ENCODE measurements at regions not wholly inside any gene's neighbourhood (a gene's known extent, or its start where the extent isn't known, plus 50 kb on each side); places are given as distances from the start of the nearest gene placed in this dataset.
"Not testable (repeated sequence)": the region's sequence is repeated elsewhere in the genome, so short reads cannot be mapped to it uniquely, and the experiment has no call there.

- no peak overlapping the region for H3K18ac ChIP-seq (ENCODE audit: insufficient read length, low read depth, low read length)
- H3K4me1 ChIP-seq (ENCODE audit: insufficient read depth, low read length), result no peaks in the 10 kb centered on the region
- Mint-ChIP-seq H3K36me3 (ENCODE audit: insufficient read depth in 1 of 3, low read depth in 3 of 3) (no peaks in the 10 kb centered on the region), H3K27ac (no peak overlapping the region), H3K27me3 (ENCODE audit: low read depth) (no peaks in the 10 kb centered on the region), H3K4me3 (no peak overlapping the region), H3K9me3 (no peaks in the 10 kb centered on the region; a peak in 1 of 5 replicates), H3K4me1 (no peaks in the 10 kb centered on the region)
- no peaks in the 10 kb centered on the region for H3K79me2 ChIP-seq (ENCODE audit: insufficient read depth, low read length)
- no peak overlapping the region for H3K27ac ChIP-seq (ENCODE audit: insufficient read length, low read depth, low read length)
- no peak overlapping the region for H2BK120ac ChIP-seq (ENCODE audit: low read depth, low read length, poor library complexity, severe bottlenecking)
- H2BK15ac ChIP-seq (ENCODE audit: low read depth, low read length), result no peak overlapping the region
- H3K9ac ChIP-seq (ENCODE audit: extremely low read depth, insufficient read length, low read length), result no peak overlapping the region
- H3K56ac ChIP-seq (ENCODE audit: insufficient read length, low read depth, low read length), result no peak overlapping the region
- H4K91ac ChIP-seq (ENCODE audit: insufficient read length, low read depth, low read length), result no peak overlapping the region
- no peak overlapping the region for H4K8ac ChIP-seq (replicated peaks; ENCODE audit: insufficient read length, low read depth, low read length)
- H3T11ph ChIP-seq (ENCODE audit: low read length), result no peak overlapping the region
- no peak for TF ChIP-seq CTCF (conservative IDR thresholded peaks at IDR 0.05)
- no peak overlapping the region for H2BK20ac ChIP-seq (ENCODE audit: low read depth, low read length, poor library complexity, severe bottlenecking)
- no peak for DNase-seq
- H3K14ac ChIP-seq (ENCODE audit: insufficient read depth, low read length), result no peak overlapping the region
- H4K20me1 ChIP-seq (ENCODE audit: control insufficient read depth, insufficient read depth, insufficient read length), result no peaks in the 10 kb centered on the region
- H3K9me3 ChIP-seq (ENCODE audit: control insufficient read depth, low read depth, low read length), result no peaks in the 10 kb centered on the region
- no peak overlapping the region for H3K23ac ChIP-seq (ENCODE audit: insufficient read length, low read depth, low read length)
- H2AFZ ChIP-seq (ENCODE audit: low read length), result no peak overlapping the region
- H3K23me2 ChIP-seq (ENCODE audit: insufficient read length, low read depth, low read length, poor library complexity, severe bottlenecking), result no peaks in the 10 kb centered on the region
- WGBS (ENCODE audit: extremely low coverage, insufficient read length, low lambda C conversion rate), result no CpG with 5 or more reads among the region's 5 CpGs
- H4K5ac ChIP-seq (ENCODE audit: insufficient read length, low read depth, low read length), result no peak overlapping the region
- no peaks in the 10 kb centered on the region for H3K27me3 ChIP-seq (ENCODE audit: insufficient read depth, low read length)
- no peaks in the 10 kb centered on the region for H3K79me1 ChIP-seq (ENCODE audit: insufficient read depth, low read depth, low read length, poor library complexity, severe bottlenecking)
- H3K4ac ChIP-seq (ENCODE audit: low read depth, low read length), result no peak overlapping the region
- no peak overlapping the region for H2BK5ac ChIP-seq (ENCODE audit: insufficient read length, low read length)
- no peak overlapping the region for H2BK12ac ChIP-seq (ENCODE audit: insufficient read length, low read depth, low read length)
- H3K4me2 ChIP-seq (ENCODE audit: insufficient read depth, insufficient read length, low read length), result no peak overlapping the region
- H2AK5ac ChIP-seq (ENCODE audit: insufficient read length, low read length), result no peak overlapping the region
These were observed 367.7 kb downstream of the CGGBP1 start for GRCh38 chr3:87691109-87691508.

- not testable (repeated sequence) for H3K23ac ChIP-seq (ENCODE audit: insufficient read length, low read depth, low read length); H3K27me3 Mint-ChIP-seq (ENCODE audit: low read depth); H3K23me2 ChIP-seq (ENCODE audit: insufficient read length, low read depth, low read length, poor library complexity, severe bottlenecking); H4K5ac ChIP-seq (ENCODE audit: insufficient read length, low read depth, low read length); H3K56ac ChIP-seq (ENCODE audit: insufficient read length, low read depth, low read length); H2BK120ac ChIP-seq (ENCODE audit: low read depth, low read length, poor library complexity, severe bottlenecking); H3K4me1 ChIP-seq (ENCODE audit: insufficient read depth, low read length); H4K8ac ChIP-seq (replicated peaks; ENCODE audit: insufficient read length, low read depth, low read length); H2BK20ac ChIP-seq (ENCODE audit: low read depth, low read length, poor library complexity, severe bottlenecking); H3K4me1 Mint-ChIP-seq; H3K27ac ChIP-seq (ENCODE audit: insufficient read length, low read depth, low read length); H2BK15ac ChIP-seq (ENCODE audit: low read depth, low read length); H3K9ac ChIP-seq (ENCODE audit: extremely low read depth, insufficient read length, low read length); H3K36me3 Mint-ChIP-seq (ENCODE audit: insufficient read depth in 1 of 3, low read depth in 3 of 3); DNase-seq; H2AFZ ChIP-seq (ENCODE audit: low read length); H3K18ac ChIP-seq (ENCODE audit: insufficient read length, low read depth, low read length); H3K9me3 Mint-ChIP-seq; H4K91ac ChIP-seq (ENCODE audit: insufficient read length, low read depth, low read length); H3K4me3 Mint-ChIP-seq; H4K20me1 ChIP-seq (ENCODE audit: control insufficient read depth, insufficient read depth, insufficient read length); H3K14ac ChIP-seq (ENCODE audit: insufficient read depth, low read length); H3K9me3 ChIP-seq (ENCODE audit: control insufficient read depth, low read depth, low read length); H2BK5ac ChIP-seq (ENCODE audit: insufficient read length, low read length); H3K79me2 ChIP-seq (ENCODE audit: insufficient read depth, low read length); H2BK12ac ChIP-seq (ENCODE audit: insufficient read length, low read depth, low read length); H3K27me3 ChIP-seq (ENCODE audit: insufficient read depth, low read length); H3T11ph ChIP-seq (ENCODE audit: low read length); H2AK5ac ChIP-seq (ENCODE audit: insufficient read length, low read length); H3K79me1 ChIP-seq (ENCODE audit: insufficient read depth, low read depth, low read length, poor library complexity, severe bottlenecking); H3K4me2 ChIP-seq (ENCODE audit: insufficient read depth, insufficient read length, low read length); H3K27ac Mint-ChIP-seq; H3K4ac ChIP-seq (ENCODE audit: low read depth, low read length)
- no CpG with 5 or more reads among the region's 27 CpGs for WGBS (ENCODE audit: extremely low coverage, insufficient read length, low lambda C conversion rate)
These were observed 379.7 kb downstream of the CGGBP1 start for GRCh38 chr3:87678984-87679660.

Data from H9 (cell line).